H1 (cell line): ENCODE measurements at regions not wholly inside any gene's neighbourhood (a gene's known extent, or its start where the extent isn't known, plus 50 kb on each side); places are given as distances from the start of the nearest gene placed in this dataset.

Source experiments
- CBX5 ChIP-seq: fragments of 300-800, 300-1000 bp; sonication (generic); IDR thresholded peaks from 2 replicates; pipeline ENCODE4 v1.7.1; 2016; ENCODE audit warnings: antibody characterized with exemption, low read length, low read depth
- EP300 ChIP-seq, 2 experiments: IDR thresholded peaks; 1 replicate in 1 of 2; 2 replicates in 1 of 2; pipeline ENCODE4 v1.6.1; 2011 to 2012; ENCODE audit warnings: low read depth in 2 of 2, low read length in 2 of 2, mild to moderate bottlenecking in 2 of 2, borderline replicate concordance in 1 of 2, inconsistent platforms in 1 of 2, moderate library complexity in 1 of 2
- EZH2 ChIP-seq: fragments of 200-600 bp; sonication (generic); IDR thresholded peaks from 2 replicates; pipeline ENCODE4 v1.7.1; 2012; ENCODE audit warnings: low read depth, mild to moderate bottlenecking, moderate library complexity, low read length, inconsistent platforms; ENCODE audit not compliant: severe bottlenecking
- HDAC6 ChIP-seq: IDR thresholded peaks from one replicate; pipeline ENCODE4 v1.7.1; 2012; ENCODE audit warnings: low read depth, mild to moderate bottlenecking, inconsistent platforms, low read length, moderate library complexity
- NRF1 ChIP-seq: IDR thresholded peaks from 2 replicates; pipeline ENCODE4 v1.6.1; 2011; ENCODE audit warnings: mild to moderate bottlenecking, low read depth, low read length, improper control_type of control experiment
- POLR2A ChIP-seq, 2 experiments: IDR thresholded peaks; 1 replicate in 1 of 2; 2 replicates in 1 of 2; pipeline ENCODE4 v1.6.1; 2011; ENCODE audit warnings: low read depth in 2 of 2, low read length in 2 of 2, mild to moderate bottlenecking in 2 of 2; ENCODE audit errors: control extremely low read depth in 1 of 2
- SP1 ChIP-seq: IDR thresholded peaks from 2 replicates; pipeline ENCODE4 v1.6.1; 2011; ENCODE audit warnings: low read depth, low read length
- SRF ChIP-seq: IDR thresholded peaks from 2 replicates; pipeline ENCODE4 v1.6.1; 2011; ENCODE audit warnings: mild to moderate bottlenecking, low read depth, low read length, moderate library complexity
- TAF1 ChIP-seq: IDR thresholded peaks from 2 replicates; pipeline ENCODE4 v1.6.1; 2011; ENCODE audit warnings: mild to moderate bottlenecking, low read depth, low read length
- TCF12 ChIP-seq: IDR thresholded peaks from 2 replicates; pipeline ENCODE4 v1.6.1; 2011; ENCODE audit warnings: low read depth, mild to moderate bottlenecking, low read length
- YY1 ChIP-seq: IDR thresholded peaks from 2 replicates; pipeline ENCODE4 v1.6.1; 2011; ENCODE audit warnings: low read depth, mild to moderate bottlenecking, low read length
- TF ChIP-seq, protein P1 (sequence below): IDR thresholded peaks from 2 replicates; pipeline ENCODE4 v1.6.1; 2012; ENCODE audit warnings: inconsistent platforms
- TF ChIP-seq, protein P2 (sequence below), 3 experiments: IDR thresholded peaks; 1 replicate in 2 of 3; 2 replicates in 1 of 3; pipeline versions ENCODE4 v1.5.1 to v1.6.1; 2011; ENCODE audit warnings: low read length in 3 of 3, mild to moderate bottlenecking in 3 of 3, inconsistent platforms in 2 of 3, low read depth in 1 of 3, moderate library complexity in 1 of 3; ENCODE audit not compliant: insufficient read depth in 1 of 3; ENCODE audit errors: control extremely low read depth in 1 of 3
- TF ChIP-seq, protein P3 (sequence below): IDR thresholded peaks from 2 replicates; pipeline ENCODE4 v1.6.1; 2011; ENCODE audit warnings: low read length, improper control_type of control experiment

DNA sequence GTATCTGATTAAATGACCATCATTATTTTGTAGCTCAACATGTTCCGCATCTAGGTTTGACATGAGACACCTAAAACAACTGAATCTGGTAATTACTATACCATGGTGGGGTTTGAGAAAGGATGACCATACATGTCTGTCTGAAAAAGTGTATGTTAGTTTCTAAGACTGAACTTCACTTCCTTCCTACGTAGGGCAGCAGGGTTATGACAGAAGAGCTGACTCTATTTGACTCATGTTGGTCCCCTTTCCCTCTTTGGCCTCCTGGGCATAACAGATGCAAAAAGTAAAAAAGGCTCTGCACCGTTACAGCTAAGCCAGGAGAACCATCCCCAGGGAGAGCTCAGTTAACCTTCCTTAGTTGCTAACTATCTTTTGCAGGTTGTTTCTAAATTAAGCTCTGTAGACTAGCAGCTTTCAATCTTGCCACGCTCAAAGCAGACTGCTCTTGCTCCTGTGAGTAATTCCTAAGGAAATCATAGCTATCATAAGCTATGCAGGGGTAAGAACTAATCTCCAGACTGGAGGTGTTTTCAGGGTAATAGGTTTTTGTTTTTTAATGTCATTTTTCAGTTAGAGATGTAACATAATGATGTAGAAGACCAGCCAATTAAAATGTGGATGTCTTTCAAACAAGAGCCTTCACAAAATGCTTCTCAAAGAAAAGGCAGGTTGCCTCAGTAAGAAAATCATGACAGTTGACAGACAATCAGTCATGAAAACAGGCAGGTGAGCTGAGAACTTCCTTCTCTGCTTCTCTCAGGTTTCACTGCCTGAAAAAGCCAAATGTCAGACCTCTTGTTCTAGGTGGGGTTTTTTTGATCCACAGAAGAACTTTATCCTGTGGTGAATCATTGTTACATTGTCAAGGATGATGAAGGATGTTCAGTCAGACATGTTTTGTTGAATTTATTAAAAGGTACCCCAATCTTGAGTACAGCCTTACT lies 66.9 kb upstream of the DAPP1 start:
- TF ChIP-seq, protein P1, sequence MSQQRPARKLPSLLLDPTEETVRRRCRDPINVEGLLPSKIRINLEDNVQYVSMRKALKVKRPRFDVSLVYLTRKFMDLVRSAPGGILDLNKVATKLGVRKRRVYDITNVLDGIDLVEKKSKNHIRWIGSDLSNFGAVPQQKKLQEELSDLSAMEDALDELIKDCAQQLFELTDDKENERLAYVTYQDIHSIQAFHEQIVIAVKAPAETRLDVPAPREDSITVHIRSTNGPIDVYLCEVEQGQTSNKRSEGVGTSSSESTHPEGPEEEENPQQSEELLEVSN = no peak
- TF ChIP-seq, protein P2, sequence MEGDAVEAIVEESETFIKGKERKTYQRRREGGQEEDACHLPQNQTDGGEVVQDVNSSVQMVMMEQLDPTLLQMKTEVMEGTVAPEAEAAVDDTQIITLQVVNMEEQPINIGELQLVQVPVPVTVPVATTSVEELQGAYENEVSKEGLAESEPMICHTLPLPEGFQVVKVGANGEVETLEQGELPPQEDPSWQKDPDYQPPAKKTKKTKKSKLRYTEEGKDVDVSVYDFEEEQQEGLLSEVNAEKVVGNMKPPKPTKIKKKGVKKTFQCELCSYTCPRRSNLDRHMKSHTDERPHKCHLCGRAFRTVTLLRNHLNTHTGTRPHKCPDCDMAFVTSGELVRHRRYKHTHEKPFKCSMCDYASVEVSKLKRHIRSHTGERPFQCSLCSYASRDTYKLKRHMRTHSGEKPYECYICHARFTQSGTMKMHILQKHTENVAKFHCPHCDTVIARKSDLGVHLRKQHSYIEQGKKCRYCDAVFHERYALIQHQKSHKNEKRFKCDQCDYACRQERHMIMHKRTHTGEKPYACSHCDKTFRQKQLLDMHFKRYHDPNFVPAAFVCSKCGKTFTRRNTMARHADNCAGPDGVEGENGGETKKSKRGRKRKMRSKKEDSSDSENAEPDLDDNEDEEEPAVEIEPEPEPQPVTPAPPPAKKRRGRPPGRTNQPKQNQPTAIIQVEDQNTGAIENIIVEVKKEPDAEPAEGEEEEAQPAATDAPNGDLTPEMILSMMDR (IDR thresholded peaks at IDR 0.05; ENCODE audit: control extremely low read depth in 1 of 3, insufficient read depth in 1 of 3, low read depth in 1 of 3, low read length in 3 of 3) = no peak
- TF ChIP-seq SP1 (no peak), EZH2 (no peak), YY1 (no peak), TCF12 (no peak), CBX5 (no peak), TAF1 (no peak), SRF (no peak), HDAC6 (no peak), POLR2A (IDR thresholded peaks at IDR 0.05; ENCODE audit: control extremely low read depth in 1 of 2, low read depth in 2 of 2, low read length in 2 of 2) (no peak), EP300 (IDR thresholded peaks at IDR 0.05; ENCODE audit: borderline replicate concordance in 1 of 2, low read depth in 2 of 2, low read length in 2 of 2) (no peak), NRF1 (no peak)
- TF ChIP-seq, protein P3, sequence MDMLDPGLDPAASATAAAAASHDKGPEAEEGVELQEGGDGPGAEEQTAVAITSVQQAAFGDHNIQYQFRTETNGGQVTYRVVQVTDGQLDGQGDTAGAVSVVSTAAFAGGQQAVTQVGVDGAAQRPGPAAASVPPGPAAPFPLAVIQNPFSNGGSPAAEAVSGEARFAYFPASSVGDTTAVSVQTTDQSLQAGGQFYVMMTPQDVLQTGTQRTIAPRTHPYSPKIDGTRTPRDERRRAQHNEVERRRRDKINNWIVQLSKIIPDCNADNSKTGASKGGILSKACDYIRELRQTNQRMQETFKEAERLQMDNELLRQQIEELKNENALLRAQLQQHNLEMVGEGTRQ = no peak
